Esophagus muscularis mucosa (tissue), 4 donors: ENCODE measurements at regions not wholly inside any gene's neighbourhood (a gene's known extent, or its start where the extent isn't known, plus 50 kb on each side); places are given as distances from the start of the nearest gene placed in this dataset.

Experiments
- DNase-seq: peaks from one replicate; pipeline ENCODE4 v3.0.0-alpha.2; 2017; ENCODE audit errors: extremely low spot score
- H3K27ac ChIP-seq, 4 donors: fragments of 200-600 bp; sonication (generic); replicated peaks in 1 of 4; 1 replicate in 3 of 4; 2 replicates in 1 of 4; pipeline ENCODE4 v1.5.1; 2016 to 2019; ENCODE audit warnings: mild to moderate bottlenecking in 1 of 4
- H3K27me3 ChIP-seq, 4 donors: fragments of 200-600 bp; sonication (generic); one replicate each; pipeline versions ENCODE4 v1.5.1 to v1.6.0; 2016 to 2019
- H3K36me3 ChIP-seq, 4 donors: fragments of 200-600 bp; sonication (generic); one replicate each; pipeline ENCODE4 v1.5.1; 2016 to 2019
- H3K4me1 ChIP-seq, 4 donors: fragments of 200-600 bp; sonication (generic); one replicate each; pipeline ENCODE4 v1.5.1; 2016 to 2019
- H3K4me3 ChIP-seq, 4 donors: fragments of 200-600 bp; sonication (generic); 1 replicate in 2 of 4; 2 replicates in 2 of 4; pipeline ENCODE4 v1.5.1; 2016 to 2019; ENCODE audit warnings: mild to moderate bottlenecking in 4 of 4, moderate library complexity in 1 of 4
- H3K9me3 ChIP-seq, 4 donors: fragments of 200-600 bp; sonication (generic); 1 replicate in 3 of 4; 2 replicates in 1 of 4; pipeline ENCODE4 v1.5.1; 2016 to 2019
- EP300 ChIP-seq: sonication (generic); formaldehyde crosslinking; IDR thresholded peaks from one replicate; pipeline ENCODE4 v1.6.1; 2017; ENCODE audit warnings: antibody characterized with exemption
- POLR2A ChIP-seq: fragments of 450-650 bp; IDR thresholded peaks from one replicate; pipeline ENCODE4 v1.6.1; 2017; ENCODE audit warnings: antibody characterized with exemption, moderate library complexity, mild to moderate bottlenecking, low read depth
- POLR2AphosphoS5 ChIP-seq, 2 donors: sonication (generic); formaldehyde crosslinking; IDR thresholded peaks; one replicate each; pipeline ENCODE4 v1.6.1; 2017; ENCODE audit warnings: antibody characterized with exemption in 2 of 2
- WGBS: methylation state at CpG from one replicate; pipeline ENCODE4 v1.1.5; 2018; 5-methylcytosine and 5-hydroxymethylcytosine counted together
- intact Hi-C: fragments of 100-400 bp; cut with DNase I; formaldehyde crosslinking; loops from one replicate; pipeline ENCODE4 v1.15.1; 2023
- TF ChIP-seq, protein P1 (sequence below), 3 experiments: fragments of 200-600 bp in 2 of 3; fragments of 450-650 bp in 1 of 3; sonication (generic) in 2 of 3; IDR thresholded peaks; one replicate each; pipeline ENCODE4 v1.5.1; 2017 to 2019; ENCODE audit warnings: antibody characterized with exemption in 3 of 3, mild to moderate bottlenecking in 2 of 3, moderate library complexity in 1 of 3

DNA sequence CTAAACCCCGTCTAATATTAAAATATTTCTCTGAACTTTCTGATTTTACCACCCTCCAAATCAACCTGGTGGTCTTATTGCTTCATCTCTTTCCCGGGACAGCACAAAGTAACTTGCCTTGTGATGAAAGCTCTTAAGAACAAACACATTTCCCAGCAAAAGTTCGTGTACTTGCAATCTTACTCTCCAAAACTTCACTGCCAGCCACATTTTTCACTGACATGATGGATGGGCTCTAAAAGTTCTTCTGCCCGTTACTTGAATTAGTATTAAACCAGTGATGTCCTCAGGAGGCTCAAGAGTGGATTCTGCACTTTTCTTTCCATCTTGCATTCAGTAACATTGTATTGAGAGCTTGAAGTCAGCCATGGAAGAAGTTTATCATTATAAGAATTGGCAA, 731.6 kb upstream of the GJE1 start:
- TF ChIP-seq, protein P1, sequence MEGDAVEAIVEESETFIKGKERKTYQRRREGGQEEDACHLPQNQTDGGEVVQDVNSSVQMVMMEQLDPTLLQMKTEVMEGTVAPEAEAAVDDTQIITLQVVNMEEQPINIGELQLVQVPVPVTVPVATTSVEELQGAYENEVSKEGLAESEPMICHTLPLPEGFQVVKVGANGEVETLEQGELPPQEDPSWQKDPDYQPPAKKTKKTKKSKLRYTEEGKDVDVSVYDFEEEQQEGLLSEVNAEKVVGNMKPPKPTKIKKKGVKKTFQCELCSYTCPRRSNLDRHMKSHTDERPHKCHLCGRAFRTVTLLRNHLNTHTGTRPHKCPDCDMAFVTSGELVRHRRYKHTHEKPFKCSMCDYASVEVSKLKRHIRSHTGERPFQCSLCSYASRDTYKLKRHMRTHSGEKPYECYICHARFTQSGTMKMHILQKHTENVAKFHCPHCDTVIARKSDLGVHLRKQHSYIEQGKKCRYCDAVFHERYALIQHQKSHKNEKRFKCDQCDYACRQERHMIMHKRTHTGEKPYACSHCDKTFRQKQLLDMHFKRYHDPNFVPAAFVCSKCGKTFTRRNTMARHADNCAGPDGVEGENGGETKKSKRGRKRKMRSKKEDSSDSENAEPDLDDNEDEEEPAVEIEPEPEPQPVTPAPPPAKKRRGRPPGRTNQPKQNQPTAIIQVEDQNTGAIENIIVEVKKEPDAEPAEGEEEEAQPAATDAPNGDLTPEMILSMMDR (IDR thresholded peaks at IDR 0.05): no peak
- TF ChIP-seq POLR2A (no peak), EP300 (no peak), POLR2AphosphoS5 (IDR thresholded peaks at IDR 0.05) (no peak)
- Histone ChIP-seq H3K4me1 (peaks cover 0 to 6% (median 3%) of the 10 kb centered on the region in 4 donors), H3K9me3 (no peaks in the 10 kb centered on the region), H3K27me3 (no peaks in the 10 kb centered on the region), H3K36me3 (no peaks in the 10 kb centered on the region), H3K4me3 (no peak overlapping the region), H3K27ac (no peak overlapping the region)
- intact Hi-C loops: no loop called here
- WGBS: 53% methylated on average over 4 of the region's 4 CpGs
- DNase-seq: no peak

DNA sequence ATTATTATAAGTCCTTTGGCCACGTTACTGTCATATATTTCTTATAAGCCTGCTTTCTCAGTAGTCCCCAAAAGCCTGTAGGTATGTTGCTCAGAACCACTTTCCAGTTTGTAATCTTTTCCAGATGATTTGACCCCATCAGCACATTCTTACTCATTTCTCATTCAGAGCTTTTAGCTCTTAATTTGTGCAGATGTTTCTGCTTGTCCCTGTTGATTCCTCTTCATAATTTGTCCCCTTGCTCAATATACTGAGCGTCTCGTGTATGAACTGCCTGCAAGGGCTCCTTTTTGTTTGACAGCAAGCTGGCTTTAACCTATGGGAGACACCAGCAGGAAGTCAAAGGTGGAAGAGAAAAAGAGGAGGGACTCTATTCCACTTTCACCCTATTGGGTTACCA, 733.8 kb upstream of the GJE1 start:
- no peaks in the 10 kb centered on the region for H3K9me3 ChIP-seq

DNA sequence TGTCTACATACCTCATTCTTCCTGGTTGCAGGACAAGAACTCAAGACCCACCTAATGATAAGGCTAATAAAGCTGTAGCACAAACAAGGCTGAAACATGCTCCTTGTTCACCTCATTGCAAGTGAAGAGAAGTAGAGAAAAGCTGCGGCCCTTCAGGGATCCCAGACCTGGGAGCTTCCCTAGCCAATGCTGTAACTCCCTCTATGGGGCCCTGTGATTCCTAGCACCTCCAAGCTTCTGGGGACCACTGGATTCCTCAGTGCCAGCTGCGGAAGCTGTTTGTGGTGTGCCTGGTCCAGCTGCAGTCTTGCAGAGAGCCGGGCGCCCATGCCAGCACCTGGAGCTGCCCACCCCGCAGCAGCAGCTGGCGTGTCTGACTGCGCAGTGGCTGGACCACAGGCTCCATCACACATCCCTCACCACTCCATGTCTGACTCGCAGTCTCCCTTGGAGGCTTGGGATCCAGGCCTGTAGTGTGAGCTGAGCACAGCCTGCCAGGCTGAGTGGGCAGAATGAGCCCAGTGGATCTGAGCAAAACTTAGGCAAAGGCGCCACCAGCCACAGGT, 737.2 kb upstream of the GJE1 start:
- intact Hi-C loops: no loop called here
- TF ChIP-seq POLR2AphosphoS5 (IDR thresholded peaks at IDR 0.05) (no peak), EP300 (no peak), POLR2A (no peak)
- TF ChIP-seq, protein P1 (IDR thresholded peaks at IDR 0.05): no peak
- H3K4me1 ChIP-seq: no peaks in the 10 kb centered on the region
- H3K27me3 ChIP-seq: no peaks in the 10 kb centered on the region
- 97% methylated on average over 8 of the region's 9 CpGs for WGBS
- no peak overlapping the region for H3K4me3 ChIP-seq
- H3K36me3 ChIP-seq: no peaks in the 10 kb centered on the region
- DNase-seq: no peak
- no peak overlapping the region for H3K27ac ChIP-seq
- no peaks in the 10 kb centered on the region for H3K9me3 ChIP-seq

More for the DNA sequence above, 733.8 kb upstream of the GJE1 start:
- intact Hi-C loops: no loop called here
- H3K4me3 ChIP-seq: no peak overlapping the region
- WGBS: 76% methylated on average over 3 of the region's 3 CpGs
- H3K4me1 ChIP-seq: peaks cover 0 to 6% (median 3%) of the 10 kb centered on the region in 4 donors
- H3K36me3 ChIP-seq: no peaks in the 10 kb centered on the region
- no peak overlapping the region for H3K27ac ChIP-seq
- TF ChIP-seq, protein P1 (IDR thresholded peaks at IDR 0.05): no peak
- TF ChIP-seq EP300: no peak
- TF ChIP-seq POLR2A: no peak
- no peak for TF ChIP-seq POLR2AphosphoS5 (IDR thresholded peaks at IDR 0.05)
- H3K27me3 ChIP-seq: no peaks in the 10 kb centered on the region
- DNase-seq: no peak

DNA sequence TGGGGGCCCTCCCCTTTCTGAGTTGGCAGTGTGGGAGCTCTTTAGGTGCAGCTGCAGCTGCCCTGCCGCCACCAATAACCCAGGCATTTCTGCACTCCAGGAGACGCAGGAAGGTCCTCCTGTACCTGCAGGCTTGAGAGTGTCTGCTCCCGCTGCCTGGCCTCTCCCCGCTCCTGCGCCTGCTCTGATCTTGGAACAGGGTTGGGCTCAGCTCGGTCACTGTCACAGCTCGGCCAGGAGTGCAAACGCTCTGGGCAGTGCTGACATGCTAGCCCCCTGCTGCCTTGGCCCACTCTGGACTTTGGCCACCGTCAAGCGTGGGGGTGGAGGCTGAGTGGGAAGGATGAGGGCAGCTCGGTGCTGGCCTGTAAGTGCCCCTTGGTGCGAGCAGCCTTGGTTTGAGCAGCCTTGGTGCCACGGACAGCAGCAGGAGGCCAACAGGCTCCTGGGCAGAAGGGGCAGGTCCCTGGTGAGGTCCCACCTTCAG, 738.1 kb upstream of the GJE1 start:
- intact Hi-C loops: no loop called here
- no peak overlapping the region for H3K4me3 ChIP-seq
- TF ChIP-seq, protein P1 (IDR thresholded peaks at IDR 0.05): no peak
- TF ChIP-seq POLR2A (no peak), POLR2AphosphoS5 (IDR thresholded peaks at IDR 0.05) (no peak), EP300 (no peak)
- H3K27me3 ChIP-seq: no peaks in the 10 kb centered on the region
- WGBS: 98% methylated on average over 11 of the region's 13 CpGs
- DNase-seq: no peak
- no peak overlapping the region for H3K27ac ChIP-seq
- H3K9me3 ChIP-seq: no peaks in the 10 kb centered on the region
- no peaks in the 10 kb centered on the region for H3K4me1 ChIP-seq
- no peaks in the 10 kb centered on the region for H3K36me3 ChIP-seq

DNA sequence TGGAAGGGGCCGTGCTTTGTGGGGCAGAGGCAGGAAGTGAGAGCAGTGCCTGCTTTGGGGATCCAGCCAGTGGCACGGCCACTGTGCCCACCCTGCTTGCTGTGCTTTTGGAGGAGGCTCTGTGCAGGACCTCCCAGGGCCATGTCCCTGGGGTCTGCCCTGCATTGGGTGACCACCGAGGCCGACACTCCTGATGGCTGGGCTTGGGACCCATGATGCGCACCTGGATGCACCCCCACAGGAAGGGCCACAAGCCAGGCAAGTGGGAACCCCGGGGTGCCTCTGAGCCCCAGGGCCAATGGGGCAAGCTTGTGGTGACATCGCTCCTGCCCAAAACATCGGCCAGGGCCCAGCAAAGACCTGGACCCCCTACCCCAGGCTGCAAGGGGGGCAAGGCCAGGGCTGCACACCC, 738.6 kb upstream of the GJE1 start:
- WGBS: 97% methylated on average over 5 of the region's 8 CpGs
- no peaks in the 10 kb centered on the region for H3K27me3 ChIP-seq

More for the DNA sequence above, 738.6 kb upstream of the GJE1 start:
- TF ChIP-seq, protein P1 (IDR thresholded peaks at IDR 0.05): no peak
- TF ChIP-seq POLR2A: no peak
- no peak for TF ChIP-seq EP300
- TF ChIP-seq POLR2AphosphoS5 (IDR thresholded peaks at IDR 0.05): no peak
- Histone ChIP-seq H3K4me3 (no peak overlapping the region), H3K9me3 (no peaks in the 10 kb centered on the region), H3K27ac (no peak overlapping the region), H3K4me1 (no peaks in the 10 kb centered on the region), H3K36me3 (no peaks in the 10 kb centered on the region)
- intact Hi-C loops: no loop called here
- DNase-seq: no peak
